ENCODE measurements at regions not wholly inside any gene's neighbourhood (a gene's known extent, or its start where the extent isn't known, plus 50 kb on each side); places are given as distances from the start of the nearest gene placed in this dataset.
A peak's percentile ranks its signal among the peaks of the same experiment; 100 is the strongest.

DNA sequence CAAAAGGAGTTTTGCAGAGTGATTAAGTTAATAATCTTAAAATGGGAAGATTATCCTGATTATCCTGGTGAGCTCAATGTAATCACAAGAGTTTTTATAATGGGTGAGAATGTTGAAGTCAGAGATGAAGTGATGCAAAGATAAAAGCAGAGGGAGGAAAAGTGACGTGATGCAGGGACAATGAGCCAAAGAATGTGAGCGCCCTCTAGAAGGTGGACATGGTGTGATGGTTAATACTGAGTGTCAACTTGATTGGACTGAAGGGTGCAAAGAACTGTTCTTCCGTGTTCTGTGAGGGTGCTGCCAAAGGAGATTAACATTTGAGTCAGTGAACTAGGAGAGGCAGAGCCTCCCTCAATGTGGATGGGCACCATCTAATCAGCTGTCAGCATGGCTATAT lies 569.6 kb upstream of the AGTR1 start:
- no peak for TF ChIP-seq EGR1 (IDR thresholded peaks at IDR 0.05)
- no peak for TF ChIP-seq YY1 (IDR thresholded peaks at IDR 0.05; ENCODE audit: low read depth)
- TF ChIP-seq CREB1 (IDR thresholded peaks at IDR 0.05; ENCODE audit: low read depth): no peak
- TF ChIP-seq, protein P1, sequence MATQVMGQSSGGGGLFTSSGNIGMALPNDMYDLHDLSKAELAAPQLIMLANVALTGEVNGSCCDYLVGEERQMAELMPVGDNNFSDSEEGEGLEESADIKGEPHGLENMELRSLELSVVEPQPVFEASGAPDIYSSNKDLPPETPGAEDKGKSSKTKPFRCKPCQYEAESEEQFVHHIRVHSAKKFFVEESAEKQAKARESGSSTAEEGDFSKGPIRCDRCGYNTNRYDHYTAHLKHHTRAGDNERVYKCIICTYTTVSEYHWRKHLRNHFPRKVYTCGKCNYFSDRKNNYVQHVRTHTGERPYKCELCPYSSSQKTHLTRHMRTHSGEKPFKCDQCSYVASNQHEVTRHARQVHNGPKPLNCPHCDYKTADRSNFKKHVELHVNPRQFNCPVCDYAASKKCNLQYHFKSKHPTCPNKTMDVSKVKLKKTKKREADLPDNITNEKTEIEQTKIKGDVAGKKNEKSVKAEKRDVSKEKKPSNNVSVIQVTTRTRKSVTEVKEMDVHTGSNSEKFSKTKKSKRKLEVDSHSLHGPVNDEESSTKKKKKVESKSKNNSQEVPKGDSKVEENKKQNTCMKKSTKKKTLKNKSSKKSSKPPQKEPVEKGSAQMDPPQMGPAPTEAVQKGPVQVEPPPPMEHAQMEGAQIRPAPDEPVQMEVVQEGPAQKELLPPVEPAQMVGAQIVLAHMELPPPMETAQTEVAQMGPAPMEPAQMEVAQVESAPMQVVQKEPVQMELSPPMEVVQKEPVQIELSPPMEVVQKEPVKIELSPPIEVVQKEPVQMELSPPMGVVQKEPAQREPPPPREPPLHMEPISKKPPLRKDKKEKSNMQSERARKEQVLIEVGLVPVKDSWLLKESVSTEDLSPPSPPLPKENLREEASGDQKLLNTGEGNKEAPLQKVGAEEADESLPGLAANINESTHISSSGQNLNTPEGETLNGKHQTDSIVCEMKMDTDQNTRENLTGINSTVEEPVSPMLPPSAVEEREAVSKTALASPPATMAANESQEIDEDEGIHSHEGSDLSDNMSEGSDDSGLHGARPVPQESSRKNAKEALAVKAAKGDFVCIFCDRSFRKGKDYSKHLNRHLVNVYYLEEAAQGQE (IDR thresholded peaks at IDR 0.05; ENCODE audit: low read depth): no peak
- no peak for TF ChIP-seq NFIC (IDR thresholded peaks at IDR 0.05)
- no peak for TF ChIP-seq EP300 (IDR thresholded peaks at IDR 0.05; ENCODE audit: borderline replicate concordance)
- peak; percentile 22; the same call in 1 of the 2 replicates for TF ChIP-seq RAD21 (IDR thresholded peaks at IDR 0.05; ENCODE audit: low read depth)
- TF ChIP-seq, protein P2, sequence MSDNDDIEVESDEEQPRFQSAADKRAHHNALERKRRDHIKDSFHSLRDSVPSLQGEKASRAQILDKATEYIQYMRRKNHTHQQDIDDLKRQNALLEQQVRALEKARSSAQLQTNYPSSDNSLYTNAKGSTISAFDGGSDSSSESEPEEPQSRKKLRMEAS (IDR thresholded peaks at IDR 0.05): no peak
